HG02623 (cell line): ENCODE measurements at regions not wholly inside any gene's neighbourhood (a gene's known extent, or its start where the extent isn't known, plus 50 kb on each side); places are given as distances from the start of the nearest gene placed in this dataset.
A peak's percentile ranks its signal among the peaks of the same experiment; 100 is the strongest.
"Not testable (repeated sequence)": the region's sequence is repeated elsewhere in the genome, so short reads cannot be mapped to it uniquely, and the experiment has no call there.

Source experiments
- ATAC-seq: cut with Tn5 transposase; IDR thresholded peaks from one replicate; pipeline ENCODE4 v1.9.1; 2021; ENCODE audit warnings: moderate library complexity; ENCODE audit not compliant: unreplicated experiment

GRCh38 chrX:65971151-65971550, 68.7 kb downstream of the VSIG4 start:
- no peak for ATAC-seq

- ATAC-seq: not testable (repeated sequence)
Observed at GRCh38 chrX:65967159-65967558, 72.7 kb downstream of the VSIG4 start.

- no peak for ATAC-seq
Observed at GRCh38 chrX:65961714-65962113, 78.2 kb downstream of the VSIG4 start.

GRCh38 chrX:65948103-65948502, 91.8 kb downstream of the VSIG4 start:
- ATAC-seq: no peak

- no peak for ATAC-seq
Observed at GRCh38 chrX:65941775-65942174, 98.1 kb downstream of the VSIG4 start.

GRCh38 chrX:65933085-65933589, 106.7 kb downstream of the VSIG4 start:
- no peak for ATAC-seq

GRCh38 chrX:65932173-65933084, 107.5 kb downstream of the VSIG4 start:
- ATAC-seq: no peak

GRCh38 chrX:65928522-65928921, 111.4 kb downstream of the VSIG4 start:
- no peak for ATAC-seq

GRCh38 chrX:65927386-65927785, 112.5 kb downstream of the VSIG4 start:
- ATAC-seq: not testable (repeated sequence)

GRCh38 chrX:65926095-65927019, 113.5 kb downstream of the VSIG4 start:
- ATAC-seq: peak; percentile 67

GRCh38 chrX:65925592-65925991, 114.3 kb downstream of the VSIG4 start:
- ATAC-seq: no peak

- no peak for ATAC-seq
Observed at GRCh38 chrX:65925005-65925404, 114.9 kb downstream of the VSIG4 start.

GRCh38 chrX:65921363-65921762, 118.5 kb downstream of the VSIG4 start:
- no peak for ATAC-seq

GRCh38 chrX:65920620-65921019, 119.3 kb downstream of the VSIG4 start:
- ATAC-seq: no peak

- ATAC-seq: no peak
Observed at GRCh38 chrX:65910899-65911298, 129.0 kb downstream of the VSIG4 start.

- ATAC-seq: no peak
Observed at GRCh38 chrX:65903750-65904149, 136.1 kb downstream of the VSIG4 start.

- no peak for ATAC-seq
Observed at GRCh38 chrX:65902011-65902410, 137.9 kb downstream of the VSIG4 start.

GRCh38 chrX:65900850-65901844, 138.7 kb downstream of the VSIG4 start:
- no peak for ATAC-seq

GRCh38 chrX:65894133-65894532, 145.7 kb downstream of the VSIG4 start:
- ATAC-seq: no peak

- ATAC-seq: not testable (repeated sequence)
Observed at GRCh38 chrX:65891817-65892216, 148.1 kb downstream of the VSIG4 start.
